ENCODE measurements at regions not wholly inside any gene's neighbourhood (a gene's known extent, or its start where the extent isn't known, plus 50 kb on each side); places are given as distances from the start of the nearest gene placed in this dataset.

DNA sequence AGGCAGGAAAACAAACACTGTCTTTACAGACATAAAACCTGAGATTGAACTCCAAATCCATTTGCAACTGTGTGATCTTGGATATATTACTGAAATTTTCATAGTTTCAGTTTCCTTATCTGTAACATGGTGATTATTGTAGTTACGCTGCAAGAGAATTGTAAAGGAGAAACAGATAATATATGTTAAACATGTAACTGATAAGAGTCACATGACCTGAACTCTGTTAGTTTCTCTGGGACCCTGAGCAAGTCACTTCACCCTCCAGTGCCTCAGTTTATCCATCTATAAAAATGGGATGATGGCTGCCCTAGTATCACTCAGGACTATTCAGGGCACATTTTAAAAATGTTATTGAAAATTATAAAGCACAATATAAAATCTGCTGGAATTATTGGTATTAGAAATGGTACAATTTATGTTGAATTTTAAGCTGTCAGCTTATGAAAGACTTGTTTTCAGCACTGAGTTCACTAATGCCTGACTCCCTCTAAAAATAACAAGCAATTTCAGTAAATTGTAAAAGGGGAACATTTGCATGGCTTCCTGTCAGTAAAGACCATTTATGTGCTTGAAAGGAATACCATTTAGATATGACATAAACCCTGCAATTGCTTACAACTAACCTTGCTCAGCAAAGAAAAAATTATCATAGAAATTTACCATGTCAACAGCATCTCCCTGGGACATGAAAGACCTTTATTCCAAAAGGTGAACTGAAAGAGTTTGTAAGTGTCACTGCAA lies 393.5 kb downstream of the RAD51AP2 start:
- DNase-seq = no peak

DNA sequence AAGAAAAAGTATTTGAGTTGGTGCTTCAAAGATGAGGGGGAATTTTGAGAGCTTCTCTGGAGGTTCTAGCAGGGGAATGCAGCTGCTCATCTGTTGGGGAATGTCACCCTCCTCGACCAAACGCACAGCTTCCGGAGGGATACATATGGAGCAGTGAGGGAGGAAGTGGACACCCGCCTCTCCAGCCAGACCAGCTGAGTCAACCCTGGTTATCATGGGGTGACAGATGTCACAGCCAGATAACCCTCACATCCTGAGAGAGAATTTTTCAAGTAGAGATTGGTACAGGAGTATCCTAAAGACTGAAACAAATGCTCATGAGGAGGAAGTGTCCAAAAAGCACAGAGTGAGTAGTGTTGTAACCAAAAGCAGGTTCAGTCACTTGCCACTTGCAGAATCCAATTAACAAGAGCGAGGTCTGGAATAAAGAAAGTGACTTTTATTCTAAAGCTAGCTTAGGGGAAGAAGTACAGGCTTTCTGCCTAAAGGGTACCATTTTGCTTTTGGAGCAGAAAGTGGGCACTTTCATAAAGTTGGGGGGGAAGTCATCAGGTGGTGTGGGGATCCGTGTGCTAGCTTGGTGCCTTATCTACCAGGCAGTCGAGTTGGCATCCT lies 395.2 kb downstream of the RAD51AP2 start:
- DNase-seq = no peak

DNA sequence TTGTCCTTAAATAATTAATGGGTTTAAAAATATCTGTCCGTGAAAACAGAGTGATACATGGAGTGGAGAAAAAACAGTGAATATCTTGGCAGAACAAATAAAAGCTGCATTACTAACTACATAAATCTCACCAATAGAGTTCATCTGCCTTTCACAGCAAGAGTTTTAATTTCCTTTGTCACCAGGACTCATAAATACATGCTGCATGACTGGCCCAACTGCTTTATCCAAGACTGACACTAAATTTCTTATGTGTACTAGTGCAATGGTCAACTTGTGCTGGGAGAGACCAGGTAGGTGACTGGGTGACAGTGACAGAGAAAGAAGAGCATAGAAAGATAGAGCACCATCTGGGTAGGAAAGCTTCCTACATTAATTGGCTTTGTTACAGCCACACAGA lies 402.8 kb downstream of the RAD51AP2 start:
- DNase-seq = no peak

DNA sequence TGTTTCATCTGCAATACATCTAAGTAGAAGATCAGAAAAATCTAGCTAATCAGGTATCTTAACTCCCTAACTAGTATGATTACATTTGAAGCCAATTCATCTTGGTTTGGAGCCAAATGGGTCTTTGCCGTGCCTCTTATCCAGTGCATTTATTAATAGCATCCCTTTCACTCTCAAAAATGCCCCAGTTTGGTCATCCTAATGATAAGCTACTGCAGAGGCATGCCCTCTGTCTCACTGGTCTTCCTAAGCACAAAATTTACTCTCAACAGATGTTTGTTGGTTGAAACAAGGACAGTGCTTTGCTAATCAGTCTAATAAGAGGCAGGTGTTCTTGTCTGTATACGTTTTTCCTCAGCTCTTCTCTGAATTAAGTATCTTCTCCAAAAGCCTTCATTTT lies 403.2 kb downstream of the RAD51AP2 start:
- peak in 1 of 2 experiments; percentile 51 for DNase-seq

DNA sequence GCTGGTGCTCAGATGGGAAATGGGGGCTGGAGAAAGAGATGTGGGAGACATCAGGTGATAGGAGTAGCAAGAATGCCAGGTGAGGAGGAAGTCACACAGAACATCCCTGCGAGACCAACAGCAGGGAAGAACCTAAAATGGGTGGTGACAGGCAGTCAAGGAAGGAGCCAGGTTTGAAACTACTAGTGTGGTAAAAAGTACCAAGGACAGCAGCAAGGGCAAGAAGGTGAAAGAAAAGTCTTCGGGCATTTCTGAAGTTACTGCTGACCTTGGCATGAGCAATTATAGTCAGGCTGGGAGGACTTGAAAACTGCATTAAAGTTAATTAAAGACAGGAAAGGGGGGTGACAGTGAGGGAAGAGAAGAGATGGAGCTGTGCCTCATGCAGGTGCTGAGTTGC lies 410.4 kb downstream of the RAD51AP2 start:
- DNase-seq = no peak

DNA sequence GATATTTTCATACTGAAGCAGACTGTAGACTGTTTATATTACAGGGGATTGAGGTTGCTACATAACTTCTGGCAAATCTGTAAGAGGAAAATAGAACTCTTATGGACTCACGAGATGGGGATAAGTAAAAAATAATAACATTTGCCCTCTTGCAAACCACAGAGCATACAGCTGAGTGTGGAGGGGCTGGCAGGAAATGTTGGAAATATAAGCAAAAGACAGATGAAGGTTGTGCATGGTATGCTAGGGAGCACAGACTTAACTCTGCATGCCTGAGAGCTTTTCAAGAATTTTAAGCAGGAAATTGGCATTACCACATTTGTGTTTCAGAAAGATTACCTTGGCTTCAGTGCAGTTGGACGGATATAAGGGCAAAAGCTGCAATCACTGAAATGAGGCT lies 411.1 kb downstream of the RAD51AP2 start:
- DNase-seq = no peak

DNA sequence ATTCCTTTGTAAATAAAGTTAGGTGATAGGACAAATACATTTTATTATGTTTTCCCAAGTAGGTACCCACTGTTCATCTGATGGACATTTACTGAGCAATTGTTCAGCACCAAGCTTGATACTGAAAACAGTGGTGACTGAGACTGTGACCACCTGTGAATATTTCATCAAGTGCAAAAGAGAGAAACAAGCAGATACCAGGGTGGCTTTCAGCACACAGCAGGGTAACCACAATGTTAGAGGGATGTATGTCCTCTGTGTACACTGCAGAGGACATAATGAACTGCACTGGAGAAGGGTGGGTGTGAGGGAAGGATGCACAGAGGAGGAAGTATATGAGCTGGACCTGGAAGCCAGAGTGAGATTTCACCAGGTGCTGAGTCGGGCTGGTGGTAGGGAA lies 411.8 kb downstream of the RAD51AP2 start:
- no peak for DNase-seq

DNA sequence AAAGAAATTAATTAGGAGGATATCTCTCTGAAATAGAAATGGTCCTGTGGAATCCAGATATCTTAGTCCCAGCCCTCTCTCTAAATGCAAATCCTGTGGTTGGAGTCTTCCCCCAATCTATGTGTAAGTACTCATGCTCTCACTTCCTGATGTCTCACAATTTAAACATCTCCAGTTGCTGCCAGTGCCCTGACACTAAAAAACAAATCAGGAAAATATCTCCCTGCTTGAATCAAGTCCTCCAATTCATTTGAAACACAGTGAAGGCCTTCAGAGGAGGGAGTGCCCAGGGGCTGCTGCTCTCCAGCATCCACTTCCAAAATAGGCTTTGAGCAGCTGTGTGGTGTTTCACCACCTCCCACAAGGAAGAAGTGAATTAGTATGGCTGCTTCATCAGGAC lies 413.8 kb downstream of the RAD51AP2 start:
- no peak for DNase-seq

DNA sequence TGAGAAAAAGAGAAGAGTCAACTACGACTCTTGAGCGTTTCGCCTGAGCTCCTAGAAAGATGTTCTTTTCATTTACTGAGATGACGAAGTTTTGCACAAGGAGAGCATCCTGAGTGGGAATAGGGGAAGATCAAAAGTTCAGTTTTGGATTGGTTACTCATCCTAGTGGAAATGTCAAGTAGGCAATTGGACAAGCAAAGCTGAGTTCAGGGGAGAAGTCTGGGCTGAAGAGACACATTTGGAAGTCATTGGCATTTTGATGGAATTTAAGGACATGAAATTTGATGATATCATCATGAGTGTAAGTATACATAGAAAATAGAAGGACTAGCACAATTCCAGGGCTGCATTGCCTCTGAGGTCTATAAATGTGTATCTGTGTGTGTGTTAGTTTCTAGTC lies 416.6 kb downstream of the RAD51AP2 start:
- no peak for DNase-seq

DNA sequence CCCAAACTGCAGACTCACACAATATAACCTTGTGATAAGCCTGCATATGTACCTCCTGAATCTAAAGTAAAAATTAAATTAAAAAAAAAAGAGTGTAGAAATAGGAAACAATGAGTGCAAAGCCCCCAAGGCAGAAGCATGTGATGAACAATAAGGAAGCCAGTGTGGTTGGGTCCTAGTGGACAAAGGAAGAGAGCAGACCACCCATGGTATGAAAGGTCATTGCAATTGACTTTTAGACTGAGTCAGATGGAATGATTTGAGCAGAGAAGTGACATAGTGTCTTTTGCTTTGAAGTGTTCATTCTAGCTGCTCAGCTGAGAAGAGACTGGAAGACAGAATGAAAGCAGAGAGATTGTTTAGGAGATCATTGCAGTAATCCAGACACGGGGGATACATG lies 417.1 kb downstream of the RAD51AP2 start:
- DNase-seq = no peak

DNA sequence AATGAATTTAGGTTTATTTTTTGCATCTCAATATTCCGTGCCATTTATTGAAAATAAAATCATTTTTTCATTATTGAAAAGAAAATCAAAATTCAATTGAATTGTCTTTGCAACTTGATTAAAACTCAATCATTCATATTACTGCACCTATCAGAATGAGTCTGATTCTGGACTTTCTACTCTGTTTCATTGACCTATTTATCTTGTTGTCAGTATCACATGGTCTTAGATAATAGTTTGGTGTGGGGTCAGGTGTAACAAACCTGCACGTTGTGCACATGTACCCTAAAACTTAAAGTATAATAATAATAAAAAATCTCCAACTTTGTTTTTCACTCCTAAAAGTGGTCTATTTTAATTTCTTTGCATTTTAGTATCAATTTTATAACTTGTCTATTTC lies 422.9 kb downstream of the RAD51AP2 start:
- DNase-seq = no peak

DNA sequence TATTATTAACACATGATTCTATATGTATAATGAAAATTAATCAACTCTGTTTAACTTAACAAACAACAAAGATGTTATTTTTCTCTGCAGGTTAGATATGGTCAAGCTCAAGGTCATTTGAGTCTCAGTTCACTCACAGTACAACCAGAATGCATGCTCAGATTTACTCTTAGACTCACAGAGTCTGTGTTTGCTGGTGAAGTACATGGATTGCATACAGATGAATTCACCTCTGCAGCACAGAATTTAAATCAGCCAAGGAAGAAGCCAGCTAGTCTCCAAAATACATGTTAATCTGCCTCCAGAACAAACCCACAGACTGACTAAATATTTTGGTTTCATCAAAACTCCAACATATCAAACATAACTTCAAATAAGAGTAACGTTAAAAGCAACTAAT lies 424.5 kb downstream of the RAD51AP2 start:
- no peak for DNase-seq

DNA sequence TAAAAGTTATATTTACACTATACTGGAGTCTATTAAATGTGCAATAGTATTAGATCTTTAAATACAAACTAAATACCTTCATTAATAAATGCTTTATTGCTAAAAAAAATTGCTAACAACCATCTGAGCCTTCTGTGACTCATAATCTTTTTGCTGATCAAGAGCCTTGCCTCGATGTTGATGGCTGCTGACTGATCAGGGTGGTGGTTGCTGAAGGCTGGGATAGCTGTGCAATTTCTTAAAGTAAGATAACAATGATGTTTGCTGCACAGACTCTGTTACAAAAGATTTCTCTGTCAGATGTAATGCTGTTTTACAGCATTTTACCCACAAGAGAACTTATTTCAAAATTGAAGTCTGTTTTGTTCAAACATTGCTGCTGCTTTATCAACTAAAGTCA lies 421.4 kb upstream of the CYRIA start:
- no peak for DNase-seq

DNA sequence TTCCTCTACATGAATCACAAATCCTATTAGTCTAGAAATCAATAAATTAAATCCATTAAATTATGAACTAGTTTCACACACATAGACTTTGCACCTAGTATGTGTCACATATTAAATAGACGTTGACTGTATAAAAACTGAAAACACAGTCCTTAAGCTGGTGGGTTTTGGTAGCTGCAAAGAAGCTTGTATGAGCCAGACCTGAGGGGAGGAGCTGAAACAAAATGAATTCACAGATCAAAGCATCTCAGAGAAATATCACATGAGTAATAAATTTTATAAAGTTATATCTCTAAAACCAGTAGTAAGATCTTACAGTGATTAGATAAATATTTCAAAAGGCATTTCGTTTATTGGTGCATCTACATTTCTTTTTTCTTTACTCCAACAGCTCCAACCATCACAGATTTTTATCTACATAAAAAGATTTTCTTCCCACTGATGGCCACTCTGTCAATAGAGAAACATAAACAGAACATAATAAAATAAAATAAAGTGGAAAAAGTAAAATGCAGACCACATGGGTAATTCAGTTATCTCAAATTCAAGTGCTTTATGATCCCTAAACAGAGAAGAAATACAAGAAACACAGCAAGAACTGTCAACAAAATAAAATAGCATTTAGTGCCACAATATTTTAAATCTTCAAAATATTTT lies 420.0 kb upstream of the CYRIA start:
- no peak for DNase-seq

DNA sequence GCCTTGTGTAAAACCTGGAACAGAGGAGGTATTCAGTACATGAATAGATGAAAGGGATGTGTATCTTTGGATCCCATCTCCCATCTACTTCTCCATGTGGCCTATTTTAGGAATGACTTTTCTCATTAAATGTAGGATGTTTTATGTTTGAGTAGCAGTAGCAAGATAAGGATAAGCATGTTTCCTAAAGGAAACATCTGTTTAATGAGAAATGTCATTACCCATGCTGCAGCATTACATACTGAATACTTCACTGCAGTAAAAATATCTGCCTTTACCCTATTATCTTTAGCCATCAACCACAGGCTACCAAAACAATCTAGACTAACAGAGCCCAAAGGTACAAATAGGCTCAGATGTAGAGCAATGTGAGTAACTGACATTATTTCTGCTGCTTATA lies 419.2 kb upstream of the CYRIA start:
- DNase-seq = no peak

DNA sequence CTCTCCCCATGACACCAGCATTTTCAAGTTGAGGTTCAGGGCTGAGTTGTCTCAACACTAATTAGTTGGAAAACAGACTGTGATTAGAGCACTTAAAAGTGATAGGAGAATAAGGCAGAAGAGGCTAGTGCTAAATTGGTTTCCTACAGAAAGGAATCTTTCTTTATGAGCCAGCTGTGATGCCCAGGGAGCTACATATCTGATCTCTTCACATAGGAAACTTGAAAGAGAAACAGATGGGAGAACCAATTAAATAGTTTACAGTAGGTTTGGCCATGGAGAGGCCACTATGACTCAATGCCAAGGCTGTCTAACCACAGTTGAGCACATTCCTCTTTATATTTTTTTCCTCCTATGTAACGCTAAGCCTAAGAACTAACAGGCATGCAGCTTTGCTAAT lies 418.3 kb upstream of the CYRIA start:
- peak; percentile 90 to 99 for DNase-seq

DNA sequence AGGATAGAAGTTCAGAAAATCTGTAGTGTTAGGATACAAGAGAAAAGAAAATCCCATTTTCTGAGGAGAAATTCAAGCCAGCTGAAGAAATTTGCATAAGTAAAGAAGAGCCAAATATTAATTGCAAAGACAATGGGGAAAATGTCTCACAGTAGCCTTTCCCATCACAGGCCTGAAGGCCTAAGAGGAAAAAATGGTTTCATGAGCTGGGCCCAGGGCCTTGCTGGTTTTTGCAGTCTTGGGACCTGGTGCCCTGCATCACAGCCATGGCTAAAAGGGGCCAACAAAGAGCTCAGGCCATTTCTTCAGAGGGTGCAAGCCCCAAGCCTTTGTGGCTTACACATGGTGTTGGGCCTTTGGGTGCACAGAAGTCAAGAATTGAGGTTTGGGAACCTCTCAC lies 413.6 kb upstream of the CYRIA start:
- DNase-seq = no peak

DNA sequence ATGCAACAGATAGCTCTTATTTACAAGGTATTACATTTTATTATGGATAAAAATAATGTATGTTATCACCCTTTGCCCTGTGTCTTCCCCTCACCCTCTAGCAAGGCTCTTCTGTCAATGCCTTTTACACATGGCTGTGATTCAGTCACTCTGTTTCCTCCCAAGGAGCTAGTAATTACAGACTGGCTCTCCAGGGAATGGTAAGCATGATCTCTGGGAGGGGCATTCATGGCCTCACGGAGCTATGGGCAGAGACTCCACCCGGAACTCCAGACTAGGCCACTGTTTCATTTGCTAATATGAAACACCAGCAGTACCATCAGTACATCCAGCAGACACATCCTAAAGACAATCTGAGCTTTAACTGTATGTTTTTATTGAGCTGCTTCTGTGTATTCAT lies 410.9 kb upstream of the CYRIA start:
- DNase-seq = no peak

DNA sequence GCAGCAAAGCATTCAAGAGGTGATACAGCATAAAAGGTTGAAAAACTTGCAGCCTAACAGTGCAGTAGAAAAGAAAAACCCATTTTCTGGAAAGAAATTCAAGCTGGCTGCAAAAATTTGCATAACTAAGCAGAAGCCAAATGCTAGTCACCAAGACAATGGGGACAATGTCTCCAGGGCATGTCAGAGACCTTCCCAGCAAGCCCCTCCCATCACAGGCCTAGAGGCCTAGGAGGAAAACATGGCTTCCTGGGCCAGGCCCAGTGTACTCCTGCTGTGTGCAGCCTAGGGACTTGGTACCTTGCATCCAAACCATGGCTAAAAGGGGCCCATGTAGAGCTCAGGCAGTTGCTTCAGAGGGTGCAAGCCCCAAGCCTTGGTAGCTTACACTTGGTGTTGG lies 405.1 kb upstream of the CYRIA start:
- DNase-seq = no peak

DNA sequence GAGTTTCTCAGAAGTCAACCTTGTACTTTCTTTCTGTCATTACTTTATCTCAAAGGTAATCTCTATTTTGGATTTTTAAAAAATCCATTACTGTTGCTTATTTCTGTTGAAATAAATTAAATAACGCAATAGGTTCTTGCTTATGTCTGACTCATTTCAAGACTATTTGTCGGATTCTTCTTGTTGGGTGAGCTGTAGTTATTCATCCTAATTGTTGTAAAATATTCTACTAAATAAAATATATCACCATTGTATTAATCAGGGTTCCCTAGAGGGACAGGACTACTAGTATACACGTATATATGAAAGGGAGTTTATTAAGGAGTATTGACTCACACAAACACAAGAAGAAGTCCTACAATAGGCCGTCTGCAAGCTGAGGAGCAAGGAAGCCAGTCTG lies 403.9 kb upstream of the CYRIA start:
- no peak for DNase-seq

DNA sequence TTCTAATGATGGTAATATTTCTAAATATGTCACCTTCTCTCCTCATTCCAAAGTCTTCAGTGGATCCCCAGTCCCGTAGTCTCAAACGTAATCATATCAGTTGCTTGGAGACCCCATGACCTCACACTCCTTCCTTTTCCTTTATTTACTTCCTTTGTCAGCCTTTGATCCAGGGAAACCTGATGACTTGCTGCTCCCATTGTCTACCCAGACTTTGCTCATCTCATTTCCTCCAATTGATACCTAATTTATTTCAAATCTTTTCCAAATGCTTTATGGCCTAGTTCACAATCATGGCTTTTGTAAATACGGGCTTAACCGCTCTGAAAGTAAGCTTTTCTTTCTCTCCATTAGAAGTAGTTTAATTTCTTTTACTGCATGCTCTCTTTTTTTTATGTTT lies 402.4 kb upstream of the CYRIA start:
- no peak for DNase-seq

DNA sequence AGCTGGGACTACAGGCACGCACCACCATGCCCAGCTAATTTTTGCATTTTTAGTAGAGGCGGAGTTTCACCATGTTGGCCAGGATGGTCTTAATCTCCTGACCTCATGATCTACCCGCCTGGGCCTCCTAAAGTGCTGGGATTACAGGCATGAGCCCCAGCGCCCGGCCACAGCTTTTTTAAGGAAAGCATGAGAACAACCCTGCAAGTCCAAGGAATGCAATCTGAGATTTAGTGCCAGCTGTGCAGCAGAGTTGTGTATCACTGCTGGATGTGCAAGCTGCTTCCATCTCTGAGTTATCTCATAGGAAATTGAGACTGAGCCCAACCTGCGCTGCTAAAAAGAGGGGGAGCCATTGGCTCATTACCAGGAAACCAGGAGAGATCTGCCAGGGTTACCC lies 399.9 kb upstream of the CYRIA start:
- DNase-seq = no peak

DNA sequence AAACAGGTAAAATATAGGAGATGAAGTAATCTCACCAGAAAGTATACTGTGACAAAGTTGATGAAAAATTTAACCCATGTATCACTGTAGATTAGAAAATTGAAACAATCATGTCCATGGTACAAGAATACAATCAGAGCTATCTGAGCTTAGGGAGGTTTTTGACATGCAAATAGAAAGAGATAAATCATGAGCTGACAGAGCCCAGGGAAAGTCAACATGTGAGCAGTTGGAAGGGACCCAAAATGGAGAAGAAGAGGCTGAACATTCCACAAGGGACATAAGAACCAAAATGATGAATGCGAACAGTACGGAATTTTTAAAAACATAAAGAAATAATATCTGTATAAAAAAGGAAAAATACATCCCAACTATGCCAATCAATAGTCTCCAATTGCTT lies 395.4 kb upstream of the CYRIA start:
- DNase-seq = no peak

DNA sequence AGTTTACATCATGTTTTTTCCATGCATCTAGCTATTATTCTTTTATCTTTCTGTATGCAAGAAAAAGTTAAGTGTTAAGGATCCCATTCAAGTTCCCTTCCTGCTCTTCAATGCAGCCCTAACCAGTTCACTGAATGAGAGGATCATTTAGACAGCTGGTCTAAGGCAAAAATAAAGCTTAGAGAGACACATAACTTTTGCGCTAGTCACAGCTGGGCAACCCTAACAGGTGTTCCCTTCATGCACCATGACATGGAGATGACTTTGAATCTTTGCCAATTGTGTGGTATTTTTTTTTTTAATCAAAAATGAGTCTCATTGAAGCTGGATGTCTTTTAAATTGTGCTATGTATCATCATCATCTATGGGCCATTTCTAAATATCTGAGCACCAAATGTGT lies 393.8 kb upstream of the CYRIA start:
- peak; percentile 18 to 70 for DNase-seq

Data from NCI-H524 (cell line).